ENCODE measurements at regions not wholly inside any gene's neighbourhood (a gene's known extent, or its start where the extent isn't known, plus 50 kb on each side); places are given as distances from the start of the nearest gene placed in this dataset.
"Not testable (repeated sequence)": the region's sequence is repeated elsewhere in the genome, so short reads cannot be mapped to it uniquely, and the experiment has no call there.

DNA sequence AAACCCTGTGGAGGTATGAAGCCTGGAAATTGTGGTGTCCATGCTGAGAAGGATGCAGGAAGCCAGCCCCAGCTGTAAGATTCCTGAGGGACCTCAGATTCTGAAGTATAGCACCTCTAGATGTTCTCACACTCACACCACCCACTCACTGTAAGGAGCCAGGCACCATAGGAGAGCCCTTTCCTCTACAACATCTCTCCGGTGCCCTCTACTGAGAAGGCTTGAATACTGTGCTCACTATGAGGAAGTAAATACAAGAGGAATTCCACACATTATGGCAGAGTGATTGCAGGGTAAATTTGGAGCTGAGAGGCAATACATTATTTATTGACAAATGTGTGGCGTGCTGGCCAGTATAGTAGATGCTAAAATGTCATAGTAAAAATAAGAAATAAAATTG lies 2414.0 kb upstream of the PCDH20 start:
- H3K4me1 Mint-ChIP-seq; H3K56ac ChIP-seq (ENCODE audit: insufficient read length, low read depth, low read length); H3K27me3 Mint-ChIP-seq (ENCODE audit: low read depth); H2AK5ac ChIP-seq (ENCODE audit: insufficient read length, low read length); H3K4ac ChIP-seq (ENCODE audit: low read depth, low read length); H4K20me1 ChIP-seq (ENCODE audit: control insufficient read depth, insufficient read depth, insufficient read length); H3T11ph ChIP-seq (ENCODE audit: low read length); H4K91ac ChIP-seq (ENCODE audit: insufficient read length, low read depth, low read length); H2AFZ ChIP-seq (ENCODE audit: low read length); H3K9me3 ChIP-seq (ENCODE audit: control insufficient read depth, low read depth, low read length); H4K5ac ChIP-seq (ENCODE audit: insufficient read length, low read depth, low read length); H3K23ac ChIP-seq (ENCODE audit: insufficient read length, low read depth, low read length); H3K4me1 ChIP-seq (ENCODE audit: insufficient read depth, low read length); H3K4me2 ChIP-seq (ENCODE audit: insufficient read depth, insufficient read length, low read length); H3K79me1 ChIP-seq (ENCODE audit: insufficient read depth, low read depth, low read length, poor library complexity, severe bottlenecking); H3K79me2 ChIP-seq (ENCODE audit: insufficient read depth, low read length); H3K36me3 Mint-ChIP-seq (ENCODE audit: insufficient read depth in 1 of 3, low read depth in 3 of 3); H2BK120ac ChIP-seq (ENCODE audit: low read depth, low read length, poor library complexity, severe bottlenecking); H3K27ac Mint-ChIP-seq; DNase-seq; H2BK20ac ChIP-seq (ENCODE audit: low read depth, low read length, poor library complexity, severe bottlenecking); H3K4me3 Mint-ChIP-seq; H2BK5ac ChIP-seq (ENCODE audit: insufficient read length, low read length); H3K9me3 Mint-ChIP-seq; H2BK15ac ChIP-seq (ENCODE audit: low read depth, low read length); H3K27ac ChIP-seq (ENCODE audit: insufficient read length, low read depth, low read length); H3K23me2 ChIP-seq (ENCODE audit: insufficient read length, low read depth, low read length, poor library complexity, severe bottlenecking); H4K8ac ChIP-seq (replicated peaks; ENCODE audit: insufficient read length, low read depth, low read length); H3K14ac ChIP-seq (ENCODE audit: insufficient read depth, low read length); H3K9ac ChIP-seq (ENCODE audit: extremely low read depth, insufficient read length, low read length); H3K18ac ChIP-seq (ENCODE audit: insufficient read length, low read depth, low read length); H2BK12ac ChIP-seq (ENCODE audit: insufficient read length, low read depth, low read length); H3K27me3 ChIP-seq (ENCODE audit: insufficient read depth, low read length): not testable (repeated sequence)
- WGBS (ENCODE audit: extremely low coverage, insufficient read length, low lambda C conversion rate), result no CpG with 5 or more reads among the region's 2 CpGs

DNA sequence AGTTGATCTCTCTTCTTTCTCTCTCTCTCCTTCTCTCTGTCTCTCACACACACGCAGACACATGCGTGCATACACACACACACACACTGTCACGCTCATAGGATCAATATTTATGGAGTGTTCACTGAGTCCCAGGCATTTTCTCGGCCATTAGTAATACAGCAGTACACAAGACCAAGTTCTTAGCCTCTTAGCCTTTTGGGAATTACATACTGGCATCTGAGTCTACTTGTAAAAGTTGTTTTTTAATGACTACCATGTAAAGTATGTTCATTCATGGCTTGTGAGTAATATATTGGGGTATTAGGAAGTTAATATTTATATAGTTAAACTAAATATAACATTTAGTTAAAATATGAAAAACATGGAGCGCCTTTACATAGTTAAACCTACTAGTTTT lies 2406.1 kb upstream of the PCDH20 start:
- H3K4ac ChIP-seq (ENCODE audit: low read depth, low read length); H4K91ac ChIP-seq (ENCODE audit: insufficient read length, low read depth, low read length); H3K4me2 ChIP-seq (ENCODE audit: insufficient read depth, insufficient read length, low read length); H2BK15ac ChIP-seq (ENCODE audit: low read depth, low read length); DNase-seq; H2BK20ac ChIP-seq (ENCODE audit: low read depth, low read length, poor library complexity, severe bottlenecking); H3K56ac ChIP-seq (ENCODE audit: insufficient read length, low read depth, low read length); H4K5ac ChIP-seq (ENCODE audit: insufficient read length, low read depth, low read length); H3K79me1 ChIP-seq (ENCODE audit: insufficient read depth, low read depth, low read length, poor library complexity, severe bottlenecking); H3K4me1 ChIP-seq (ENCODE audit: insufficient read depth, low read length); H2AFZ ChIP-seq (ENCODE audit: low read length); H2BK120ac ChIP-seq (ENCODE audit: low read depth, low read length, poor library complexity, severe bottlenecking); H3K4me1 Mint-ChIP-seq; H3K14ac ChIP-seq (ENCODE audit: insufficient read depth, low read length); H3K27ac Mint-ChIP-seq; H3K4me3 Mint-ChIP-seq; H2BK5ac ChIP-seq (ENCODE audit: insufficient read length, low read length); H3K36me3 Mint-ChIP-seq (ENCODE audit: insufficient read depth in 1 of 3, low read depth in 3 of 3); H3K23me2 ChIP-seq (ENCODE audit: insufficient read length, low read depth, low read length, poor library complexity, severe bottlenecking); H3K27ac ChIP-seq (ENCODE audit: insufficient read length, low read depth, low read length); H3K9ac ChIP-seq (ENCODE audit: extremely low read depth, insufficient read length, low read length); H3T11ph ChIP-seq (ENCODE audit: low read length); H3K27me3 ChIP-seq (ENCODE audit: insufficient read depth, low read length); H4K8ac ChIP-seq (replicated peaks; ENCODE audit: insufficient read length, low read depth, low read length); H2AK5ac ChIP-seq (ENCODE audit: insufficient read length, low read length); H3K9me3 Mint-ChIP-seq; H3K27me3 Mint-ChIP-seq (ENCODE audit: low read depth); H3K18ac ChIP-seq (ENCODE audit: insufficient read length, low read depth, low read length); H3K79me2 ChIP-seq (ENCODE audit: insufficient read depth, low read length); H2BK12ac ChIP-seq (ENCODE audit: insufficient read length, low read depth, low read length); H3K9me3 ChIP-seq (ENCODE audit: control insufficient read depth, low read depth, low read length); H3K23ac ChIP-seq (ENCODE audit: insufficient read length, low read depth, low read length); H4K20me1 ChIP-seq (ENCODE audit: control insufficient read depth, insufficient read depth, insufficient read length): not testable (repeated sequence)
- no CpG with 5 or more reads among the region's 5 CpGs for WGBS (ENCODE audit: extremely low coverage, insufficient read length, low lambda C conversion rate)
